NT2/D1 (cell line): ENCODE measurements at regions not wholly inside any gene's neighbourhood (a gene's known extent, or its start where the extent isn't known, plus 50 kb on each side); places are given as distances from the start of the nearest gene placed in this dataset.

Experiments used
- SUZ12 ChIP-seq: IDR thresholded peaks from 2 replicates; pipeline ENCODE4 v1.6.1; 2011; ENCODE audit not compliant: insufficient read length, insufficient read depth; ENCODE audit errors: extremely low read depth
- YY1 ChIP-seq: IDR thresholded peaks from 2 replicates; pipeline ENCODE4 v1.6.1; 2011; ENCODE audit not compliant: insufficient read length, insufficient read depth
- ZNF274 ChIP-seq: IDR thresholded peaks from 2 replicates; pipeline ENCODE4 v1.6.1; 2011; ENCODE audit warnings: mild to moderate bottlenecking, low read depth, low read length

DNA sequence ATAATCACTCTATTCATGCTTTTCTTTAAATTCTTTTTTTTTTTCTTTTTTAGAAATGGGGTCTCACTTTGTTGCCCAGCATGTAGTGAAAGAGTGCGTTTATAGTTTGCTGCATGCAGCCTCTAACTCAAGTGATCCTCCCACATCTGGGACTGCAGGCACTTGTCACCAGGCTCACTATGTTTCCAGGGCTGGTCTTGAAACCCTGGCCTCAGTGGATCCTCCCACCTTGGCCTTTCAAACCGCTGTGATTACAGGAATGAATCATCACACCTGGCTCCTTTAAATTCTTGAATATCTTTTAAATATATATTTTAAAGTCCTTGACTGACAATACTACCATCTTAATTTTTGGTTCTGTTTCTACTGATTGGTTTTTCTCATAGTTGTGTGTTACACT, 591.6 kb upstream of the KCND2 start:
- TF ChIP-seq YY1 (no peak), ZNF274 (no peak), SUZ12 (no peak)
